ENCODE measurements at regions not wholly inside any gene's neighbourhood (a gene's known extent, or its start where the extent isn't known, plus 50 kb on each side); places are given as distances from the start of the nearest gene placed in this dataset.

GRCh38 chr1:195941795-195942194, 666.4 kb downstream of the KCNT2 start:
- Histone ChIP-seq H3K9me3 (ENCODE audit: low read length) (no peaks in the 10 kb centered on the region), H3F3A (ENCODE audit: insufficient read depth, low read length) (no peaks in the 10 kb centered on the region), H3K4me1 (ENCODE audit: insufficient read depth, low read length, severe bottlenecking) (no peaks in the 10 kb centered on the region), H3K4me3 (ENCODE audit: low read depth, low read length, poor library complexity, severe bottlenecking) (no peak overlapping the region), H3K9me2 (ENCODE audit: low read depth, low read length) (no peaks in the 10 kb centered on the region), H3K36me3 (ENCODE audit: insufficient read depth, low read length) (no peaks in the 10 kb centered on the region), H2AFZ (ENCODE audit: low read length) (no peak overlapping the region), H4K20me1 (ENCODE audit: insufficient read depth, low read length) (no peaks in the 10 kb centered on the region), H3K27ac (ENCODE audit: low read depth, low read length, poor library complexity, severe bottlenecking) (no peak overlapping the region), H3K4me2 (ENCODE audit: low read length) (no peak overlapping the region), H3K9ac (ENCODE audit: low read length) (no peak overlapping the region), H3K79me2 (ENCODE audit: insufficient read depth, low read length) (no peaks in the 10 kb centered on the region), H3K27me3 (ENCODE audit: insufficient read depth, low read length) (no peaks in the 10 kb centered on the region)
- TF ChIP-seq CTCF (IDR thresholded peaks at IDR 0.05; ENCODE audit: low read length) (no peak), EZH2 (IDR thresholded peaks at IDR 0.05; ENCODE audit: borderline replicate concordance, low read length) (no peak)

GRCh38 chr1:195941314-195941713, 666.9 kb downstream of the KCNT2 start:
- H3K4me2 ChIP-seq (ENCODE audit: low read length) = no peak overlapping the region
- H3K4me3 ChIP-seq (ENCODE audit: low read depth, low read length, poor library complexity, severe bottlenecking) = no peak overlapping the region
- no peaks in the 10 kb centered on the region for H3K9me3 ChIP-seq (ENCODE audit: low read length)
- H3F3A ChIP-seq (ENCODE audit: insufficient read depth, low read length) = no peaks in the 10 kb centered on the region
- H3K79me2 ChIP-seq (ENCODE audit: insufficient read depth, low read length) = no peaks in the 10 kb centered on the region
- TF ChIP-seq EZH2 (IDR thresholded peaks at IDR 0.05; ENCODE audit: borderline replicate concordance, low read length) (no peak), CTCF (IDR thresholded peaks at IDR 0.05; ENCODE audit: low read length) (no peak)
- no peak overlapping the region for H3K27ac ChIP-seq (ENCODE audit: low read depth, low read length, poor library complexity, severe bottlenecking)
- no peak overlapping the region for H3K9ac ChIP-seq (ENCODE audit: low read length)
- no peaks in the 10 kb centered on the region for H4K20me1 ChIP-seq (ENCODE audit: insufficient read depth, low read length)
- H3K36me3 ChIP-seq (ENCODE audit: insufficient read depth, low read length) = no peaks in the 10 kb centered on the region
- no peak overlapping the region for H2AFZ ChIP-seq (ENCODE audit: low read length)
- H3K4me1 ChIP-seq (ENCODE audit: insufficient read depth, low read length, severe bottlenecking) = no peaks in the 10 kb centered on the region
- H3K27me3 ChIP-seq (ENCODE audit: insufficient read depth, low read length) = no peaks in the 10 kb centered on the region
- H3K9me2 ChIP-seq (ENCODE audit: low read depth, low read length) = no peaks in the 10 kb centered on the region

GRCh38 chr1:195939844-195940243, 668.4 kb downstream of the KCNT2 start:
- Histone ChIP-seq H4K20me1 (ENCODE audit: insufficient read depth, low read length) (no peaks in the 10 kb centered on the region), H3K9me3 (ENCODE audit: low read length) (no peaks in the 10 kb centered on the region), H3K4me1 (ENCODE audit: insufficient read depth, low read length, severe bottlenecking) (no peaks in the 10 kb centered on the region), H3K9me2 (ENCODE audit: low read depth, low read length) (no peaks in the 10 kb centered on the region), H3K4me3 (ENCODE audit: low read depth, low read length, poor library complexity, severe bottlenecking) (no peak overlapping the region), H2AFZ (ENCODE audit: low read length) (no peak overlapping the region; the same call in 1 of the 2 replicates), H3K36me3 (ENCODE audit: insufficient read depth, low read length) (no peaks in the 10 kb centered on the region), H3K9ac (ENCODE audit: low read length) (no peak overlapping the region), H3K79me2 (ENCODE audit: insufficient read depth, low read length) (no peaks in the 10 kb centered on the region), H3F3A (ENCODE audit: insufficient read depth, low read length) (no peaks in the 10 kb centered on the region), H3K27ac (ENCODE audit: low read depth, low read length, poor library complexity, severe bottlenecking) (no peak overlapping the region), H3K4me2 (ENCODE audit: low read length) (no peak overlapping the region), H3K27me3 (ENCODE audit: insufficient read depth, low read length) (no peaks in the 10 kb centered on the region)
- no peak for TF ChIP-seq EZH2 (IDR thresholded peaks at IDR 0.05; ENCODE audit: borderline replicate concordance, low read length)
- TF ChIP-seq CTCF (IDR thresholded peaks at IDR 0.05; ENCODE audit: low read length) = peak; percentile 6; the same call in 1 of the 2 replicates
